Kidney (tissue), 13 donors: ENCODE measurements at regions not wholly inside any gene's neighbourhood (a gene's known extent, or its start where the extent isn't known, plus 50 kb on each side); places are given as distances from the start of the nearest gene placed in this dataset.

Source experiments
- DNase-seq, 5 donors: peaks; one replicate each; pipeline ENCODE4 v3.0.0-alpha.2; 2013 to 2020
- FAIRE-seq: peaks from 2 replicates; lab custom pipeline; 2012; peaks lifted over from hg19 to GRCh38; lab: Jason Lieb, UNC
- H3K27ac ChIP-seq, 2 donors: one replicate each; pipeline ENCODE4 v1.7.0; 2013; ENCODE audit warnings: low read depth in 2 of 2, low read length in 2 of 2, inconsistent platforms in 1 of 2
- H3K27me3 ChIP-seq: one replicate; pipeline ENCODE4 v1.7.1; 2013; ENCODE audit warnings: low read length, inconsistent platforms; ENCODE audit not compliant: control insufficient read depth, insufficient read depth
- H3K36me3 ChIP-seq, 3 donors: one replicate each; pipeline versions ENCODE4 v1.7.0 to v1.7.1; 2013; ENCODE audit warnings: low read length in 3 of 3, control low read depth in 1 of 3, inconsistent platforms in 1 of 3; ENCODE audit not compliant: insufficient read depth in 3 of 3, control insufficient read depth in 2 of 3
- H3K4me1 ChIP-seq, 3 donors: one replicate each; pipeline versions ENCODE4 v1.7.0 to v1.7.1; 2013; ENCODE audit warnings: low read length in 3 of 3, inconsistent platforms in 1 of 3, low read depth in 1 of 3; ENCODE audit not compliant: control insufficient read depth in 2 of 3, insufficient read depth in 2 of 3
- H3K4me3 ChIP-seq, 3 donors: one replicate each; pipeline versions ENCODE4 v1.7.0 to v1.8.1; 2013; ENCODE audit warnings: low read length in 3 of 3, control low read depth in 1 of 3, inconsistent platforms in 1 of 3
- H3K9ac ChIP-seq, 3 donors: one replicate each; pipeline versions ENCODE4 v1.7.0 to v1.7.1; 2013; ENCODE audit warnings: low read length in 3 of 3, control low read depth in 1 of 3, inconsistent platforms in 1 of 3
- H3K9me3 ChIP-seq, 3 donors: one replicate each; pipeline versions ENCODE4 v1.7.0 to v1.7.1; 2013; ENCODE audit warnings: low read length in 3 of 3, control low read depth in 1 of 3, inconsistent platforms in 1 of 3; ENCODE audit not compliant: control insufficient read depth in 2 of 3, insufficient read depth in 1 of 3
- intact Hi-C: fragments of 100-400 bp; cut with DNase I; formaldehyde crosslinking; loops from one replicate; pipeline ENCODE4 v1.11.1; 2022
- TF ChIP-seq, protein P1 (sequence below): IDR thresholded peaks from 3 replicates; pipeline ENCODE4 v1.5.1; 2012; ENCODE audit warnings: mild to moderate bottlenecking, moderate library complexity, borderline replicate concordance; ENCODE audit not compliant: insufficient read depth; ENCODE audit errors: extremely low read depth
- donor health status: control.
- donor health status: control.
- donor health status: control.
- donor health status: control.
- donor health status: control.
- donor health status: DM: yes; HTN: yes; CAD: no.
- donor health status: Normal renal cell carcinoma (clear cell type).

- no peaks in the 10 kb centered on the region for H3K27me3 ChIP-seq
- intact Hi-C loops: no loop called here
- H3K4me3 ChIP-seq: no peak overlapping the region
- no peak overlapping the region for H3K9ac ChIP-seq
- DNase-seq: no peak
- H3K4me1 ChIP-seq: no peaks in the 10 kb centered on the region
- TF ChIP-seq, protein P1, sequence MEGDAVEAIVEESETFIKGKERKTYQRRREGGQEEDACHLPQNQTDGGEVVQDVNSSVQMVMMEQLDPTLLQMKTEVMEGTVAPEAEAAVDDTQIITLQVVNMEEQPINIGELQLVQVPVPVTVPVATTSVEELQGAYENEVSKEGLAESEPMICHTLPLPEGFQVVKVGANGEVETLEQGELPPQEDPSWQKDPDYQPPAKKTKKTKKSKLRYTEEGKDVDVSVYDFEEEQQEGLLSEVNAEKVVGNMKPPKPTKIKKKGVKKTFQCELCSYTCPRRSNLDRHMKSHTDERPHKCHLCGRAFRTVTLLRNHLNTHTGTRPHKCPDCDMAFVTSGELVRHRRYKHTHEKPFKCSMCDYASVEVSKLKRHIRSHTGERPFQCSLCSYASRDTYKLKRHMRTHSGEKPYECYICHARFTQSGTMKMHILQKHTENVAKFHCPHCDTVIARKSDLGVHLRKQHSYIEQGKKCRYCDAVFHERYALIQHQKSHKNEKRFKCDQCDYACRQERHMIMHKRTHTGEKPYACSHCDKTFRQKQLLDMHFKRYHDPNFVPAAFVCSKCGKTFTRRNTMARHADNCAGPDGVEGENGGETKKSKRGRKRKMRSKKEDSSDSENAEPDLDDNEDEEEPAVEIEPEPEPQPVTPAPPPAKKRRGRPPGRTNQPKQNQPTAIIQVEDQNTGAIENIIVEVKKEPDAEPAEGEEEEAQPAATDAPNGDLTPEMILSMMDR: no peak
- H3K36me3 ChIP-seq: no peaks in the 10 kb centered on the region
- no peak for FAIRE-seq
- H3K27ac ChIP-seq: no peak overlapping the region
- H3K9me3 ChIP-seq: no peaks in the 10 kb centered on the region
Measured at GRCh38 chr5:19175776-19176570, 812.0 kb downstream of the CDH18 start.

GRCh38 chr5:19179571-19179970, 808.4 kb downstream of the CDH18 start:
- Histone ChIP-seq H3K27me3 (no peaks in the 10 kb centered on the region), H3K27ac (no peak overlapping the region), H3K36me3 (no peaks in the 10 kb centered on the region), H3K9ac (no peak overlapping the region), H3K4me1 (no peaks in the 10 kb centered on the region), H3K9me3 (no peaks in the 10 kb centered on the region), H3K4me3 (no peak overlapping the region)
- peak in 2 of 5 donors; percentile 3 to 5 for DNase-seq
- FAIRE-seq: no peak
- TF ChIP-seq, protein P1: no peak
- intact Hi-C loops: no loop called here

- Histone ChIP-seq H3K4me1 (no peaks in the 10 kb centered on the region), H3K4me3 (no peak overlapping the region), H3K9ac (no peak overlapping the region), H3K36me3 (no peaks in the 10 kb centered on the region), H3K27me3 (no peaks in the 10 kb centered on the region), H3K9me3 (no peaks in the 10 kb centered on the region), H3K27ac (no peak overlapping the region)
- DNase-seq (no peak), FAIRE-seq (no peak)
- TF ChIP-seq, protein P1: no peak
- intact Hi-C loops: no loop called here
Measured at GRCh38 chr5:19189176-19189575, 798.8 kb downstream of the CDH18 start.

DNA sequence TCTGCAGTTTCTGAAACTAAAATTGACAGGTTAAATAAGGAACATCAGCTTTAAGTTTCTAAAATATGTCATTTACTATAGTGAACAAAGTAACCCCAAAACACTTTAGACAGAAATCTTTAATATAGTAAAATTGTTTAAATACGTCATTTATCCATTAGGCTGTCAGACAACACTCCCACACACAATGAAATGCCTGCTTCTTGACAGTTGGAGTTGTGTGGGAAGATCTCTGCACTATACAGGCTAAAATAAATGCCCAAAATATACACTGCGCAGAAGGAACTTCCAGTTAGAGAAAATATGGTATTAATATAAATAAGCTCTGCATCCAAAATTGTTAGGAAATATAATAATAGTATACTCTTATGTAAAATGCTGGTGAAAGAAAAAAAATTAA, 794.4 kb downstream of the CDH18 start:
- Histone ChIP-seq H3K27me3 (no peaks in the 10 kb centered on the region), H3K9me3 (no peaks in the 10 kb centered on the region), H3K36me3 (no peaks in the 10 kb centered on the region), H3K4me1 (no peaks in the 10 kb centered on the region), H3K27ac (no peak overlapping the region), H3K4me3 (no peak overlapping the region), H3K9ac (no peak overlapping the region)
- TF ChIP-seq, protein P1: no peak
- FAIRE-seq: no peak
- intact Hi-C loops: no loop called here
- no peak for DNase-seq
